Medulla oblongata (tissue), 1 donor: ENCODE measurements at regions not wholly inside any gene's neighbourhood (a gene's known extent, or its start where the extent isn't known, plus 50 kb on each side); places are given as distances from the start of the nearest gene placed in this dataset.
"Not testable (repeated sequence)": the region's sequence is repeated elsewhere in the genome, so short reads cannot be mapped to it uniquely, and the experiment has no call there.

Experiments
- DNase-seq: peaks from one replicate; pipeline ENCODE4 v3.0.0-alpha.2; 2015; ENCODE audit errors: extremely low spot score

- no peak for DNase-seq
Measured at GRCh38 chr6:73956305-73956704, 260.3 kb downstream of the CD109 start.

GRCh38 chr6:73955800-73956199, 259.8 kb downstream of the CD109 start:
- no peak for DNase-seq

- no peak for DNase-seq
Measured at GRCh38 chr6:73954881-73955280, 258.9 kb downstream of the CD109 start.

GRCh38 chr6:73951183-73951582, 255.2 kb downstream of the CD109 start:
- no peak for DNase-seq

GRCh38 chr6:73943930-73944652, 248.1 kb downstream of the CD109 start:
- no peak for DNase-seq

GRCh38 chr6:73943411-73943810, 247.4 kb downstream of the CD109 start:
- no peak for DNase-seq

- DNase-seq = no peak
Measured at GRCh38 chr6:73942592-73943186, 246.7 kb downstream of the CD109 start.

GRCh38 chr6:73941892-73942291, 245.9 kb downstream of the CD109 start:
- DNase-seq = no peak

- no peak for DNase-seq
Measured at GRCh38 chr6:73937805-73938204, 241.8 kb downstream of the CD109 start.

- no peak for DNase-seq
Measured at GRCh38 chr6:73932866-73933265, 236.9 kb downstream of the CD109 start.

- DNase-seq = no peak
Measured at GRCh38 chr6:73929405-73929804, 233.4 kb downstream of the CD109 start.

- DNase-seq = no peak
Measured at GRCh38 chr6:73927421-73927820, 231.4 kb downstream of the CD109 start.

GRCh38 chr6:73925703-73926102, 229.7 kb downstream of the CD109 start:
- DNase-seq = not testable (repeated sequence)

- DNase-seq = no peak
Measured at GRCh38 chr6:73923905-73924485, 228.0 kb downstream of the CD109 start.

- DNase-seq = no peak
Measured at GRCh38 chr6:73903155-73903554, 207.2 kb downstream of the CD109 start.

- no peak for DNase-seq
Measured at GRCh38 chr6:73901986-73902385, 206.0 kb downstream of the CD109 start.

- DNase-seq = no peak
Measured at GRCh38 chr6:73901311-73901710, 205.3 kb downstream of the CD109 start.

- DNase-seq = no peak
Measured at GRCh38 chr6:73898599-73898998, 202.6 kb downstream of the CD109 start.

GRCh38 chr6:73893696-73894095, 197.7 kb downstream of the CD109 start:
- no peak for DNase-seq

GRCh38 chr6:73888050-73888449, 192.0 kb downstream of the CD109 start:
- DNase-seq = no peak

GRCh38 chr6:73885393-73885792, 189.4 kb downstream of the CD109 start:
- DNase-seq = no peak

GRCh38 chr6:73884540-73884939, 188.5 kb downstream of the CD109 start:
- DNase-seq = no peak
